ENCODE measurements at regions not wholly inside any gene's neighbourhood (a gene's known extent, or its start where the extent isn't known, plus 50 kb on each side); places are given as distances from the start of the nearest gene placed in this dataset.

- TF ChIP-seq POLR2A (IDR thresholded peaks at IDR 0.05), result no peak
- TF ChIP-seq CTCF (IDR thresholded peaks at IDR 0.05), result no peak
- TF ChIP-seq POLR2AphosphoS5 (IDR thresholded peaks at IDR 0.05), result no peak
- no peak for TF ChIP-seq EP300 (IDR thresholded peaks at IDR 0.05)
Measured at GRCh38 chr5:161190778-161191177, 338.8 kb upstream of the ATP10B start.

Measured in gastroesophageal sphincter (tissue), 3 donors.